Activated B cell treated with CpG ODN at 0.5 μM for 24 hours (primary cell): ENCODE measurements at regions not wholly inside any gene's neighbourhood (a gene's known extent, or its start where the extent isn't known, plus 50 kb on each side); places are given as distances from the start of the nearest gene placed in this dataset.

Experiments used
- ATAC-seq: fragments of 200-7000 bp; cut with Tn5 transposase; one replicate; pipeline ENCODE4 v1.10.0; 2021; ENCODE audit warnings: low read depth, mild to moderate bottlenecking, moderate library complexity
- CTCF ChIA-PET: fragments of 350-600 bp; sonication (Branson Sonifier 250); formaldehyde crosslinking; loops from one replicate; lab custom pipeline; 2021; ENCODE audit warnings: antibody characterized with exemption; lab: Charles Lee
- POLR2A ChIA-PET: fragments of 350-600 bp; sonication (Branson Sonifier 250); formaldehyde crosslinking; loops from one replicate; lab custom pipeline; 2021; ENCODE audit warnings: antibody characterized with exemption; lab: Charles Lee
- DNase-seq: peaks from one replicate; pipeline ENCODE4 v3.0.0; 2022
- H3K27ac Mint-ChIP-seq: one replicate; pipeline ENCODE4 v1.8.0; 2020; ENCODE audit warnings: mixed read lengths
- H3K27me3 Mint-ChIP-seq: one replicate; pipeline ENCODE4 v1.8.0; 2021; ENCODE audit warnings: mixed read lengths
- H3K36me3 Mint-ChIP-seq: one replicate; pipeline ENCODE4 v1.8.0; 2021; ENCODE audit warnings: low read depth, mixed read lengths
- H3K4me1 Mint-ChIP-seq: one replicate; pipeline ENCODE4 v1.8.0; 2021; ENCODE audit warnings: mixed read lengths
- H3K4me3 Mint-ChIP-seq: one replicate; pipeline ENCODE4 v1.8.0; 2020; ENCODE audit warnings: mild to moderate bottlenecking, mixed read lengths
- H3K9me3 Mint-ChIP-seq: one replicate; pipeline ENCODE4 v1.8.0; 2020; ENCODE audit warnings: mixed read lengths
- intact Hi-C: fragments of 100-400 bp; cut with micrococcal nuclease; formaldehyde crosslinking; loops from one replicate; pipeline ENCODE4 v1.15.1; 2024
- TF ChIP-seq, protein P1 (sequence below): fragments of 200-600 bp; IDR thresholded peaks from one replicate; pipeline ENCODE4 v1.8.0; 2022; ENCODE audit warnings: antibody characterized with exemption, mild to moderate bottlenecking

DNA sequence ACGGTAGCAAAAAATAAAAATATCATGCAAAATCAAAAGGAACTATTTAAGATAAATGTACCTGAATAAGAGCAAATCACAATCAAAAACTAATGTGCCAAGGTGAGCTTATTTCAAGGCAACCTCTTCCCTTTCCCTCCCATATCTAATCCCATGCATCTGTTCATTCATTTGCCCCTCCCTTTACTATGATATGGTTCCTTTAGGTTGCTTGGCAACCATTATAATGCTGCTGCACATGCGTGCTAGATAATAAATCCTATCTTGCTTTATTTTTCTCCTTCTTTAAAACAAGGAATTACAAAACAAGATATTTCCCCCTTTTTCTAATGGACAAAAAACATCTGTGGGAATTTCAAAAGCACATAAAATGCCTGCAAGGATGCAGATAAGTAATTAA, 318.2 kb upstream of the POU3F2 start:
- TF ChIP-seq, protein P1, sequence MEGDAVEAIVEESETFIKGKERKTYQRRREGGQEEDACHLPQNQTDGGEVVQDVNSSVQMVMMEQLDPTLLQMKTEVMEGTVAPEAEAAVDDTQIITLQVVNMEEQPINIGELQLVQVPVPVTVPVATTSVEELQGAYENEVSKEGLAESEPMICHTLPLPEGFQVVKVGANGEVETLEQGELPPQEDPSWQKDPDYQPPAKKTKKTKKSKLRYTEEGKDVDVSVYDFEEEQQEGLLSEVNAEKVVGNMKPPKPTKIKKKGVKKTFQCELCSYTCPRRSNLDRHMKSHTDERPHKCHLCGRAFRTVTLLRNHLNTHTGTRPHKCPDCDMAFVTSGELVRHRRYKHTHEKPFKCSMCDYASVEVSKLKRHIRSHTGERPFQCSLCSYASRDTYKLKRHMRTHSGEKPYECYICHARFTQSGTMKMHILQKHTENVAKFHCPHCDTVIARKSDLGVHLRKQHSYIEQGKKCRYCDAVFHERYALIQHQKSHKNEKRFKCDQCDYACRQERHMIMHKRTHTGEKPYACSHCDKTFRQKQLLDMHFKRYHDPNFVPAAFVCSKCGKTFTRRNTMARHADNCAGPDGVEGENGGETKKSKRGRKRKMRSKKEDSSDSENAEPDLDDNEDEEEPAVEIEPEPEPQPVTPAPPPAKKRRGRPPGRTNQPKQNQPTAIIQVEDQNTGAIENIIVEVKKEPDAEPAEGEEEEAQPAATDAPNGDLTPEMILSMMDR = no peak
- H3K36me3 Mint-ChIP-seq = no peaks in the 10 kb centered on the region
- intact Hi-C loops = no loop called here
- POLR2A ChIA-PET = no interaction called here
- no peaks in the 10 kb centered on the region for H3K27me3 Mint-ChIP-seq
- no peak overlapping the region for H3K27ac Mint-ChIP-seq
- CTCF ChIA-PET = no interaction called here
- H3K4me1 Mint-ChIP-seq = no peaks in the 10 kb centered on the region
- no peak overlapping the region for H3K4me3 Mint-ChIP-seq
- ATAC-seq = no peak
- no peaks in the 10 kb centered on the region for H3K9me3 Mint-ChIP-seq
- DNase-seq = no peak

- TF ChIP-seq, protein P1 = no peak
- no peaks in the 10 kb centered on the region for H3K27me3 Mint-ChIP-seq
- no peaks in the 10 kb centered on the region for H3K36me3 Mint-ChIP-seq
- DNase-seq = no peak
- no peaks in the 10 kb centered on the region for H3K4me1 Mint-ChIP-seq
- no peak overlapping the region for H3K4me3 Mint-ChIP-seq
- POLR2A ChIA-PET = no interaction called here
- ATAC-seq = no peak
- H3K27ac Mint-ChIP-seq = no peak overlapping the region
- intact Hi-C loops = no loop called here
- CTCF ChIA-PET = no interaction called here
- no peaks in the 10 kb centered on the region for H3K9me3 Mint-ChIP-seq
These were observed 317.5 kb upstream of the POU3F2 start for GRCh38 chr6:98516866-98517265.

DNA sequence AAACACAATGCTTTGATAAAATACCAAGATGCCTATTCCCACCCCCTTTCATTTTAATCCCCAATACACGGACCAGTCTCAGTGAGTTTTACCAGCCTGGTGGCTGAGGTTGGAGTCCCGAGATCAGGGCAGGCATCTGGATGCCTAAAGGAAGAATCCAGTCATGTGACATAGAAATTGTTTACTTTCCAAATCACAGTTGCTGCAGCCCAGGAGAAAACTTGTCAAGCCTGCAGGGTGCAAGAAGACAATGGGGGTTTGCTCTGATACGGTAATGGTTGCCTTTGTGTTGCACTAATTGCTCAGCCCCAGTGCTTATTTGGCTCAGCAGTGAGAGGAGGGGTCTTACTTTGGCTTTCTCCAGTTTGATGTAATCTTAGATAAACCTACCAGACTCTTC, 308.5 kb upstream of the POU3F2 start:
- POLR2A ChIA-PET = no interaction called here

GRCh38 chr6:98526465-98526864, 307.9 kb upstream of the POU3F2 start:
- intact Hi-C loops = no loop called here
- ATAC-seq (no peak), DNase-seq (no peak)
- peaks cover 3% of the 10 kb centered on the region for H3K9me3 Mint-ChIP-seq
- no peaks in the 10 kb centered on the region for H3K36me3 Mint-ChIP-seq
- POLR2A ChIA-PET = no interaction called here
- H3K27ac Mint-ChIP-seq = no peak overlapping the region
- H3K27me3 Mint-ChIP-seq = no peaks in the 10 kb centered on the region
- no peak overlapping the region for H3K4me3 Mint-ChIP-seq
- CTCF ChIA-PET = no interaction called here
- TF ChIP-seq, protein P1 = no peak
- no peaks in the 10 kb centered on the region for H3K4me1 Mint-ChIP-seq

More for the DNA sequence above, 308.5 kb upstream of the POU3F2 start:
- DNase-seq = no peak
- CTCF ChIA-PET = no interaction called here
- H3K4me1 Mint-ChIP-seq = no peaks in the 10 kb centered on the region
- no peak overlapping the region for H3K4me3 Mint-ChIP-seq
- intact Hi-C loops = no loop called here
- TF ChIP-seq, protein P1 = no peak
- H3K27ac Mint-ChIP-seq = no peak overlapping the region
- H3K36me3 Mint-ChIP-seq = no peaks in the 10 kb centered on the region
- peaks cover 3% of the 10 kb centered on the region for H3K9me3 Mint-ChIP-seq
- H3K27me3 Mint-ChIP-seq = no peaks in the 10 kb centered on the region
- no peak for ATAC-seq

DNA sequence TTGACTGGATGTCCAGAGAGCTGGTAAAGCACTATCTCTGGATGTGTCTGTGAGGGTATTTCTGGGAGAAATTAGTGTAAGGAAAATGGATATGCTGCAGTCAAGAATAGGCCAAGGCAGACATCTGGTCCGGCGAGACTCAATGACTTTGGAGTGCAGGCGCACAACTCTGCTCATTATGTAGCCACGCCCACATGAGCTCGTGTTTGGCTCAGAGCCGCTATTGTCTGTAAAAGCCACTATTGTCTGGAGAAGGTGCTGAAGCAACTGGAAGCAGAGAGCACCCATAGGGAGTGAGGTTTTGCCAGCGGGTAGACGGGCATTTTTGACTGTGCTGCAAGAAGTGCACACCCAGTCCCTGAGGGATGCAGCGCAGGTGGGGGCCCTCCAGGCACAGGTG, 305.0 kb upstream of the POU3F2 start:
- no peak overlapping the region for H3K27ac Mint-ChIP-seq
- no peak for ATAC-seq
- CTCF ChIA-PET = no interaction called here

More for the DNA sequence above, 305.0 kb upstream of the POU3F2 start:
- POLR2A ChIA-PET = no interaction called here
- no peaks in the 10 kb centered on the region for H3K27me3 Mint-ChIP-seq
- H3K9me3 Mint-ChIP-seq = peaks cover 3% of the 10 kb centered on the region
- intact Hi-C loops = no loop called here
- no peak overlapping the region for H3K4me3 Mint-ChIP-seq
- TF ChIP-seq, protein P1 = no peak
- no peak for DNase-seq
- no peaks in the 10 kb centered on the region for H3K4me1 Mint-ChIP-seq
- H3K36me3 Mint-ChIP-seq = no peaks in the 10 kb centered on the region
